ENCODE measurements at regions not wholly inside any gene's neighbourhood (a gene's known extent, or its start where the extent isn't known, plus 50 kb on each side); places are given as distances from the start of the nearest gene placed in this dataset.
"Not testable (repeated sequence)": the region's sequence is repeated elsewhere in the genome, so short reads cannot be mapped to it uniquely, and the experiment has no call there.

GRCh38 chr7:80002865-80003264 lies 131.8 kb upstream of the GNAI1 start:
- H3K4me2 ChIP-seq (ENCODE audit: low read length), result no peak overlapping the region

GRCh38 chr7:79998363-79998762 lies 136.3 kb upstream of the GNAI1 start:
- Histone ChIP-seq H3K36me3 (ENCODE audit: control insufficient read depth, low read length) (no peaks in the 10 kb centered on the region), H3K9me2 (replicated peaks; ENCODE audit: control insufficient read depth, low read length) (no peaks in the 10 kb centered on the region), H3K4me1 (ENCODE audit: control insufficient read depth, low read length) (no peaks in the 10 kb centered on the region), H3K79me2 (ENCODE audit: control insufficient read depth, low read length) (no peaks in the 10 kb centered on the region), H3K9me3 (ENCODE audit: control insufficient read depth, insufficient read depth, low read length) (no peaks in the 10 kb centered on the region), H3K27ac (ENCODE audit: low read depth, low read length) (no peak overlapping the region), H3F3A (ENCODE audit: control insufficient read depth, insufficient read depth) (no peaks in the 10 kb centered on the region), H3K4me2 (ENCODE audit: low read length) (no peak overlapping the region), H3K27me3 (ENCODE audit: control insufficient read depth, low read length) (no peaks in the 10 kb centered on the region), H4K20me1 (ENCODE audit: control insufficient read depth, insufficient read depth, low read depth, low read length) (no peaks in the 10 kb centered on the region), H3K4me3 (ENCODE audit: low read length) (no peak overlapping the region)
- TF ChIP-seq EZH2phosphoT487 (IDR thresholded peaks at IDR 0.05; ENCODE audit: borderline replicate concordance, low read length), result no peak
- TF ChIP-seq, protein P1, sequence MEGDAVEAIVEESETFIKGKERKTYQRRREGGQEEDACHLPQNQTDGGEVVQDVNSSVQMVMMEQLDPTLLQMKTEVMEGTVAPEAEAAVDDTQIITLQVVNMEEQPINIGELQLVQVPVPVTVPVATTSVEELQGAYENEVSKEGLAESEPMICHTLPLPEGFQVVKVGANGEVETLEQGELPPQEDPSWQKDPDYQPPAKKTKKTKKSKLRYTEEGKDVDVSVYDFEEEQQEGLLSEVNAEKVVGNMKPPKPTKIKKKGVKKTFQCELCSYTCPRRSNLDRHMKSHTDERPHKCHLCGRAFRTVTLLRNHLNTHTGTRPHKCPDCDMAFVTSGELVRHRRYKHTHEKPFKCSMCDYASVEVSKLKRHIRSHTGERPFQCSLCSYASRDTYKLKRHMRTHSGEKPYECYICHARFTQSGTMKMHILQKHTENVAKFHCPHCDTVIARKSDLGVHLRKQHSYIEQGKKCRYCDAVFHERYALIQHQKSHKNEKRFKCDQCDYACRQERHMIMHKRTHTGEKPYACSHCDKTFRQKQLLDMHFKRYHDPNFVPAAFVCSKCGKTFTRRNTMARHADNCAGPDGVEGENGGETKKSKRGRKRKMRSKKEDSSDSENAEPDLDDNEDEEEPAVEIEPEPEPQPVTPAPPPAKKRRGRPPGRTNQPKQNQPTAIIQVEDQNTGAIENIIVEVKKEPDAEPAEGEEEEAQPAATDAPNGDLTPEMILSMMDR (IDR thresholded peaks at IDR 0.05; ENCODE audit: low read depth, low read length, poor library complexity, severe bottlenecking), result no peak

More at GRCh38 chr7:80002865-80003264, 131.8 kb upstream of the GNAI1 start:
- Histone ChIP-seq H3F3A (ENCODE audit: control insufficient read depth, insufficient read depth) (no peaks in the 10 kb centered on the region), H3K27ac (ENCODE audit: low read depth, low read length) (no peak overlapping the region), H3K4me3 (ENCODE audit: low read length) (no peak overlapping the region), H3K79me2 (ENCODE audit: control insufficient read depth, low read length) (no peaks in the 10 kb centered on the region), H3K4me1 (ENCODE audit: control insufficient read depth, low read length) (no peaks in the 10 kb centered on the region), H3K27me3 (ENCODE audit: control insufficient read depth, low read length) (no peaks in the 10 kb centered on the region), H3K9me3 (ENCODE audit: control insufficient read depth, insufficient read depth, low read length) (no peaks in the 10 kb centered on the region), H4K20me1 (ENCODE audit: control insufficient read depth, insufficient read depth, low read depth, low read length) (no peaks in the 10 kb centered on the region), H3K36me3 (ENCODE audit: control insufficient read depth, low read length) (no peaks in the 10 kb centered on the region), H3K9me2 (replicated peaks; ENCODE audit: control insufficient read depth, low read length) (no peaks in the 10 kb centered on the region)
- TF ChIP-seq, protein P1 (IDR thresholded peaks at IDR 0.05; ENCODE audit: low read depth, low read length, poor library complexity, severe bottlenecking), result no peak
- no peak for TF ChIP-seq EZH2phosphoT487 (IDR thresholded peaks at IDR 0.05; ENCODE audit: borderline replicate concordance, low read length)

GRCh38 chr7:79997345-79997744 lies 137.3 kb upstream of the GNAI1 start:
- Histone ChIP-seq H3K27ac (ENCODE audit: low read depth, low read length) (no peak overlapping the region), H3K9me2 (replicated peaks; ENCODE audit: control insufficient read depth, low read length) (no peaks in the 10 kb centered on the region), H3K27me3 (ENCODE audit: control insufficient read depth, low read length) (no peaks in the 10 kb centered on the region), H3K4me1 (ENCODE audit: control insufficient read depth, low read length) (no peaks in the 10 kb centered on the region), H3K36me3 (ENCODE audit: control insufficient read depth, low read length) (no peaks in the 10 kb centered on the region), H3K4me3 (ENCODE audit: low read length) (no peak overlapping the region), H4K20me1 (ENCODE audit: control insufficient read depth, insufficient read depth, low read depth, low read length) (no peaks in the 10 kb centered on the region), H3K4me2 (ENCODE audit: low read length) (no peak overlapping the region), H3F3A (ENCODE audit: control insufficient read depth, insufficient read depth) (no peaks in the 10 kb centered on the region), H3K9me3 (ENCODE audit: control insufficient read depth, insufficient read depth, low read length) (no peaks in the 10 kb centered on the region), H3K79me2 (ENCODE audit: control insufficient read depth, low read length) (no peaks in the 10 kb centered on the region)
- TF ChIP-seq, protein P1 (IDR thresholded peaks at IDR 0.05; ENCODE audit: low read depth, low read length, poor library complexity, severe bottlenecking), result no peak
- no peak for TF ChIP-seq EZH2phosphoT487 (IDR thresholded peaks at IDR 0.05; ENCODE audit: borderline replicate concordance, low read length)

- not testable (repeated sequence) for H3K4me1 ChIP-seq (ENCODE audit: control insufficient read depth, low read length); H3K79me2 ChIP-seq (ENCODE audit: control insufficient read depth, low read length); H3F3A ChIP-seq (ENCODE audit: control insufficient read depth, insufficient read depth); H3K36me3 ChIP-seq (ENCODE audit: control insufficient read depth, low read length); H3K27ac ChIP-seq (ENCODE audit: low read depth, low read length); H4K20me1 ChIP-seq (ENCODE audit: control insufficient read depth, insufficient read depth, low read depth, low read length); H3K9me2 ChIP-seq (replicated peaks; ENCODE audit: control insufficient read depth, low read length); H3K4me3 ChIP-seq (ENCODE audit: low read length); H3K27me3 ChIP-seq (ENCODE audit: control insufficient read depth, low read length); H3K4me2 ChIP-seq (ENCODE audit: low read length); H3K9me3 ChIP-seq (ENCODE audit: control insufficient read depth, insufficient read depth, low read length)
Observed at GRCh38 chr7:79995741-79996140, 138.9 kb upstream of the GNAI1 start.
